Testis (tissue), 2 donors: ENCODE measurements at regions not wholly inside any gene's neighbourhood (a gene's known extent, or its start where the extent isn't known, plus 50 kb on each side); places are given as distances from the start of the nearest gene placed in this dataset.

ENCODE experiments used
- POLR2A ChIP-seq: fragments of 450-650 bp; IDR thresholded peaks from one replicate; pipeline ENCODE4 v1.6.1; 2017; ENCODE audit warnings: antibody characterized with exemption, mild to moderate bottlenecking, moderate library complexity
- TF ChIP-seq, protein P1 (sequence below), 3 experiments: fragments of 450-650 bp in 2 of 3; fragments of 200-600 bp in 1 of 3; sonication (generic) in 1 of 3; IDR thresholded peaks; one replicate each; pipeline ENCODE4 v1.5.1; 2016 to 2019; ENCODE audit warnings: antibody characterized with exemption in 3 of 3, mild to moderate bottlenecking in 2 of 3, moderate library complexity in 1 of 3

DNA sequence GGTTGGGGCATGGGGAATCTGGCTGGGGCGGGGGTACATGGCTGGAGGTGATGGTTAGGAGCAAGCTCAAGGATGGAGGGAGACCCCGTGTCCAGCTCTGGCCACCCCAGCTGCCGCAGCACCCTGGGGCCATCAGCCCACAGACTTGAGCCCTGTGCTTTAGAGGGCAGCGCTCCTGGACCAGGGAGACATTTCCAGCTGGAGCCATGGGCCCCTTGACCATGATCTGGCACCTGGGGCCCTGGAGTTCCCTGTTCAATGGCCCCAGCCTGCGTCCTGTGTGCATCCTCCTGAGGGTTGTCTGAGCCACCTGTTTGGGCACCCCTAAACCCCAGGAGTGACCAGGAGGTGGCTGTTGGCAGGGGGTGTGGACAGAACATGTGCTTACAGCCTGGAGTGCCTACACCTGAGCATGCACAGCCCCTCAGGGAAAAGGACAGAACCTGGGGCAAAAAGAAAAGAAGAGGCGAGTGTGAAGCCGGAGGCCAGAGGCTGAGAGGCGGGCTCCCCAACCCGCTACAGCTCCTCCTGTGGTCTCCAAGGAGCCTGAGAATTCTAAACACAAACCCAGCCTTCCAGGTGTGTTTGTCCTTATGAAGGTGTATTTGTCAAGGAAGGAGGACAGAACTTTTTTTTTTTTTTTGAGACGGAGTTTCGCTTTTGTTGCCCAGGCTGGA, 126.7 kb downstream of the C9orf50 start:
- TF ChIP-seq, protein P1, sequence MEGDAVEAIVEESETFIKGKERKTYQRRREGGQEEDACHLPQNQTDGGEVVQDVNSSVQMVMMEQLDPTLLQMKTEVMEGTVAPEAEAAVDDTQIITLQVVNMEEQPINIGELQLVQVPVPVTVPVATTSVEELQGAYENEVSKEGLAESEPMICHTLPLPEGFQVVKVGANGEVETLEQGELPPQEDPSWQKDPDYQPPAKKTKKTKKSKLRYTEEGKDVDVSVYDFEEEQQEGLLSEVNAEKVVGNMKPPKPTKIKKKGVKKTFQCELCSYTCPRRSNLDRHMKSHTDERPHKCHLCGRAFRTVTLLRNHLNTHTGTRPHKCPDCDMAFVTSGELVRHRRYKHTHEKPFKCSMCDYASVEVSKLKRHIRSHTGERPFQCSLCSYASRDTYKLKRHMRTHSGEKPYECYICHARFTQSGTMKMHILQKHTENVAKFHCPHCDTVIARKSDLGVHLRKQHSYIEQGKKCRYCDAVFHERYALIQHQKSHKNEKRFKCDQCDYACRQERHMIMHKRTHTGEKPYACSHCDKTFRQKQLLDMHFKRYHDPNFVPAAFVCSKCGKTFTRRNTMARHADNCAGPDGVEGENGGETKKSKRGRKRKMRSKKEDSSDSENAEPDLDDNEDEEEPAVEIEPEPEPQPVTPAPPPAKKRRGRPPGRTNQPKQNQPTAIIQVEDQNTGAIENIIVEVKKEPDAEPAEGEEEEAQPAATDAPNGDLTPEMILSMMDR (IDR thresholded peaks at IDR 0.05), result no peak
- TF ChIP-seq POLR2A, result no peak
